ENCODE measurements at regions not wholly inside any gene's neighbourhood (a gene's known extent, or its start where the extent isn't known, plus 50 kb on each side); places are given as distances from the start of the nearest gene placed in this dataset.

DNA sequence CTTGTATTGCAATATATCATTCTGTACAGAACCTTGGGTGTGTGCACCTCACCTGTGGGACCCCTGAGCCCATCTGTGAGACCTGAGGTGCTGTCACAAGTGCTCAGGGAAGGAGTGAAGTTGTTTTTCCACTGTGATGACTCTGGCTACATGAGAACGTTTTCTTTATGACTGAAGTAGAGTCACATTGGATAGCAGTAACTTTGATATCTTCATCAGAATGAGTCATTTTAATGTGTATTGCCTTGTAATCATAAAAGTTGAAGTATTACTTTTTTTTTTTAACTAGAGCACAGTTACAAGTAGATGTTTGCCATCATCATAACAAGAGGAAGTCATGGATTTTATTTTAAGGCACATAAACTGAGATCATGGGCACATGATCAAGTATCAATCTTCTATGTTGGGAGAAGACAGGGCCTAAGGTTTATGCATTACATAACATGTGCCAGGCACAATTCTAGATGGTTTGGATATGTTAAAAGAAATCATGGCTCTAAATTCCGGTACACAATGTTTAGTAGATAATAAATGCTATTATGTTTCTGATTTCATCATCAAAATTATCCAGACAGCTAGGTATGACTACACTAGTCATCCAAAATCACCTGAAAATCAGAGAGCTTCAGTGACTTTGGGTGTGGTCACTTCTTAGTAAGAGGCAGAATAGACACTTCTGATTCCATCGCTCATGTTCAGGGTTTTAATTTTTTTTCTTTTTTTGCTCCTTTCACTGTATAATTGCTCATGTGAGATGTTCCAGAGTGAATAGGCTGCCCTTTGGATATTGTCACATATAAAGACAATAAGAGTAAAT lies 82.7 kb upstream of the KLF6 start:
- Mint-ChIP-seq H3K9me3 (no peaks in the 10 kb centered on the region), H3K27me3 (ENCODE audit: low read depth in 2 of 2) (no peaks in the 10 kb centered on the region), H3K4me1 (peaks cover 0 to under 1% of the 10 kb centered on the region in 2 donors), H3K36me3 (no peaks in the 10 kb centered on the region), H3K27ac (no peak overlapping the region), H3K4me3 (no peak overlapping the region)
- TF ChIP-seq, protein P1, sequence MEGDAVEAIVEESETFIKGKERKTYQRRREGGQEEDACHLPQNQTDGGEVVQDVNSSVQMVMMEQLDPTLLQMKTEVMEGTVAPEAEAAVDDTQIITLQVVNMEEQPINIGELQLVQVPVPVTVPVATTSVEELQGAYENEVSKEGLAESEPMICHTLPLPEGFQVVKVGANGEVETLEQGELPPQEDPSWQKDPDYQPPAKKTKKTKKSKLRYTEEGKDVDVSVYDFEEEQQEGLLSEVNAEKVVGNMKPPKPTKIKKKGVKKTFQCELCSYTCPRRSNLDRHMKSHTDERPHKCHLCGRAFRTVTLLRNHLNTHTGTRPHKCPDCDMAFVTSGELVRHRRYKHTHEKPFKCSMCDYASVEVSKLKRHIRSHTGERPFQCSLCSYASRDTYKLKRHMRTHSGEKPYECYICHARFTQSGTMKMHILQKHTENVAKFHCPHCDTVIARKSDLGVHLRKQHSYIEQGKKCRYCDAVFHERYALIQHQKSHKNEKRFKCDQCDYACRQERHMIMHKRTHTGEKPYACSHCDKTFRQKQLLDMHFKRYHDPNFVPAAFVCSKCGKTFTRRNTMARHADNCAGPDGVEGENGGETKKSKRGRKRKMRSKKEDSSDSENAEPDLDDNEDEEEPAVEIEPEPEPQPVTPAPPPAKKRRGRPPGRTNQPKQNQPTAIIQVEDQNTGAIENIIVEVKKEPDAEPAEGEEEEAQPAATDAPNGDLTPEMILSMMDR (IDR thresholded peaks at IDR 0.05): no peak
- 79% methylated on average over 2 of the region's 3 CpGs for WGBS (ENCODE audit: insufficient coverage)
- Histone ChIP-seq H3K27ac (ENCODE audit: low read length) (no peak overlapping the region), H3K36me3 (ENCODE audit: control insufficient read depth, insufficient read depth, low read length) (no peaks in the 10 kb centered on the region), H3K4me1 (ENCODE audit: control insufficient read depth, insufficient read depth, low read length) (no peaks in the 10 kb centered on the region), H3K9me3 (ENCODE audit: control insufficient read depth, insufficient read depth, low read length) (no peaks in the 10 kb centered on the region), H3K27me3 (ENCODE audit: control insufficient read depth, insufficient read depth, low read length) (no peaks in the 10 kb centered on the region), H3K4me3 (ENCODE audit: low read length) (no peak overlapping the region)
- ATAC-seq (no peak), DNase-seq (no peak)
- intact Hi-C loops (cut with micrococcal nuclease): no loop called here

DNA sequence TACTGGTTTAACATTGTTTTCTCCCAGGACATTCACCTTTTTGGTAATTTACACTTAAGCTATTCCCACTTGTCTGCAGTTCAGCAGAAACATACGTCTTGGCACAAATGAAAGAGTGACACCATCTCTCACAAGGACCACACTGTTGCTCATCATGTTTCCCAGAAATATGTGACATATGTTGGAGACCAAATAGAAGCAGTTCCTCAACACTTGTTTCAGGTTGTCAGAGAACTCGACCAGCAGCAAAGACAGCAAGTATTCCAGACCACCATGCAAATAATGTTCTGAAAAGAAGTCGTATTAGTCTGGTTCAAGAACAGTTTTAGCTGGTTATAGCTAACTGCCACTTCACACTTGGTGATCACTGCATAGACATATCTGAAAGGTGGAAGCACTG lies 81.3 kb upstream of the KLF6 start:
- Mint-ChIP-seq H3K4me3 (no peak overlapping the region), H3K36me3 (no peaks in the 10 kb centered on the region), H3K27me3 (ENCODE audit: low read depth in 2 of 2) (no peaks in the 10 kb centered on the region), H3K4me1 (no peaks in the 10 kb centered on the region), H3K9me3 (no peaks in the 10 kb centered on the region), H3K27ac (no peak overlapping the region)
- Histone ChIP-seq H3K36me3 (ENCODE audit: control insufficient read depth, insufficient read depth, low read length) (no peaks in the 10 kb centered on the region), H3K27ac (ENCODE audit: low read length) (no peak overlapping the region), H3K4me1 (ENCODE audit: control insufficient read depth, insufficient read depth, low read length) (no peaks in the 10 kb centered on the region), H3K4me3 (ENCODE audit: low read length) (no peak overlapping the region), H3K9me3 (ENCODE audit: control insufficient read depth, insufficient read depth, low read length) (no peaks in the 10 kb centered on the region), H3K27me3 (ENCODE audit: control insufficient read depth, insufficient read depth, low read length) (no peaks in the 10 kb centered on the region)
- TF ChIP-seq, protein P1 (IDR thresholded peaks at IDR 0.05): no peak
- ATAC-seq (no peak), DNase-seq (no peak)
- 73% methylated on average over 3 of the region's 3 CpGs for WGBS (ENCODE audit: insufficient coverage)
- intact Hi-C loops (cut with micrococcal nuclease): no loop called here

DNA sequence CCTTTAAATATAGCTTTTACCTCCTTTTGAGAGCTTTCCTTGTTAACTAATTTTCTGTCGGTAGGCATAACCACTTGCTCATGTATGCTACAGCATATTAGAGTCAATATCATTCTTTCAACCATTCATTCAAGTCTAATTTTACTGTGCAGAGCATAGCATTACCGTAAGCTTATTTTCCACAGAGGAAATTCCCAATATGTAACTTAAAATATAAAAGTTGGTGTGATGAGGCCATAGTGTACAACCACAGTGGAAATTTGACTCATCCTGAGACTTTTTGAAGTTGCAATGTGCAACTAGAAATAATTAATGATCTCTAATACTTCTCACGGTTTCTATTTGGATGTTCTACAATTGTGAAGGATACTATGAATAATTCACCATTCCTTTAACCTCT lies 80.6 kb upstream of the KLF6 start:
- WGBS (ENCODE audit: insufficient coverage): 70% methylated on average over 1 of the region's 3 CpGs
- Mint-ChIP-seq H3K4me1 (no peaks in the 10 kb centered on the region), H3K4me3 (no peak overlapping the region), H3K9me3 (no peaks in the 10 kb centered on the region), H3K27ac (no peak overlapping the region), H3K36me3 (no peaks in the 10 kb centered on the region), H3K27me3 (ENCODE audit: low read depth in 2 of 2) (no peaks in the 10 kb centered on the region)
- DNase-seq (no peak), ATAC-seq (no peak)
- Histone ChIP-seq H3K4me1 (ENCODE audit: control insufficient read depth, insufficient read depth, low read length) (no peaks in the 10 kb centered on the region), H3K27me3 (ENCODE audit: control insufficient read depth, insufficient read depth, low read length) (no peaks in the 10 kb centered on the region), H3K36me3 (ENCODE audit: control insufficient read depth, insufficient read depth, low read length) (no peaks in the 10 kb centered on the region), H3K27ac (ENCODE audit: low read length) (no peak overlapping the region), H3K9me3 (ENCODE audit: control insufficient read depth, insufficient read depth, low read length) (no peaks in the 10 kb centered on the region), H3K4me3 (ENCODE audit: low read length) (no peak overlapping the region)
- intact Hi-C loops (cut with micrococcal nuclease): no loop called here
- TF ChIP-seq, protein P1 (IDR thresholded peaks at IDR 0.05): no peak

DNA sequence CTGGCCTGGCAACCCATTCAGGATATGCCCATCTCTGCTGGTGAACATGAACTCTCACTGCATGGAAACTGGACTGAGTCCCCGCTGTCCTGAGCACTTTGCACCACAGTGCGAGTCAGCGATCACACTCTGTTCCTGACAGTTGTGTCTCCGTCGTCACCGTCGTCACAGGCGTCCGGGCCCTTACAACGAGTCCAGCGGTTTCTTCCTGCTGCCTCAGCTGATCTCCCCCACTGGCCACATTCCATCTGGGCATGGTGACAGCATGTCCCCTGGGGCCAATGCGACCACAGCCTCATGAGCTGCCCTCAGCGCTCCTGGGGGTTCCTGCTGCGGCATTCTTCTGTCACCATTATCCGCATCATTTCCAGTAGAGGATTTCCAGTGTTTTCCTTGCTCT lies 76.8 kb upstream of the KLF6 start:
- no peaks in the 10 kb centered on the region for H3K4me1 Mint-ChIP-seq
- H3K36me3 Mint-ChIP-seq: no peaks in the 10 kb centered on the region
- no peaks in the 10 kb centered on the region for H3K9me3 Mint-ChIP-seq
- intact Hi-C loops (cut with micrococcal nuclease): no loop called here
- DNase-seq: no peak
- no peak for ATAC-seq
- no peaks in the 10 kb centered on the region for H3K27me3 Mint-ChIP-seq (ENCODE audit: low read depth in 2 of 2)
- Histone ChIP-seq H3K4me3 (ENCODE audit: low read length) (no peak overlapping the region), H3K36me3 (ENCODE audit: control insufficient read depth, insufficient read depth, low read length) (no peaks in the 10 kb centered on the region), H3K27me3 (ENCODE audit: control insufficient read depth, insufficient read depth, low read length) (no peaks in the 10 kb centered on the region), H3K27ac (ENCODE audit: low read length) (no peak overlapping the region), H3K4me1 (ENCODE audit: control insufficient read depth, insufficient read depth, low read length) (no peaks in the 10 kb centered on the region), H3K9me3 (ENCODE audit: control insufficient read depth, insufficient read depth, low read length) (no peaks in the 10 kb centered on the region)
- H3K4me3 Mint-ChIP-seq: no peak overlapping the region
- 96% methylated on average over 15 of the region's 15 CpGs for whole genome bisulfite sequencing (ENCODE audit: insufficient coverage)
- TF ChIP-seq, protein P1 (IDR thresholded peaks at IDR 0.05): no peak
- H3K27ac Mint-ChIP-seq: no peak overlapping the region

Data from natural killer cell (primary cell).